CD4-positive, alpha-beta T cell (primary cell): ENCODE measurements at regions not wholly inside any gene's neighbourhood (a gene's known extent, or its start where the extent isn't known, plus 50 kb on each side); places are given as distances from the start of the nearest gene placed in this dataset.

Source experiments
- ATAC-seq: fragments of 200-7000 bp; cut with Tn5 transposase; one replicate; pipeline ENCODE4 v1.10.0; 2022; ENCODE audit warnings: mild to moderate bottlenecking; ENCODE audit not compliant: poor library complexity
- CTCF ChIA-PET: fragments of 350-600 bp; sonication (Branson Sonifier 250); formaldehyde crosslinking; loops from one replicate; lab custom pipeline; 2021; ENCODE audit warnings: antibody characterized with exemption, inconsistent platforms; lab: Charles Lee
- POLR2A ChIA-PET: fragments of 350-600 bp; sonication (Branson Sonifier 250); formaldehyde crosslinking; loops from one replicate; lab custom pipeline; 2021; ENCODE audit warnings: antibody characterized with exemption, inconsistent platforms; lab: Charles Lee
- DNase-seq, 14 experiments: peaks; one replicate each; pipeline ENCODE4 v3.0.0-alpha.2; 2013 to 2020; ENCODE audit warnings: mixed read lengths in 2 of 14
- H3K27ac ChIP-seq, 2 donors: one replicate each; pipeline versions ENCODE4 v1.5.1 to v1.7.0; 2013; ENCODE audit warnings: low read length in 2 of 2, low read depth in 1 of 2, mild to moderate bottlenecking in 1 of 2
- H3K27me3 ChIP-seq, 2 experiments: 1 replicate in 1 of 2; 2 replicates in 1 of 2; pipeline versions ENCODE4 v1.6.1 to v1.7.0; 2013; ENCODE audit warnings: low read length in 2 of 2, control low read depth in 1 of 2, mild to moderate bottlenecking in 1 of 2, moderate library complexity in 1 of 2; ENCODE audit not compliant: insufficient read depth in 2 of 2, control insufficient read depth in 1 of 2
- H3K36me3 ChIP-seq: one replicate; pipeline ENCODE4 v1.6.1; 2013; ENCODE audit warnings: low read length, control low read depth; ENCODE audit not compliant: insufficient read depth
- H3K4me1 ChIP-seq: one replicate; pipeline ENCODE4 v1.6.1; 2013; ENCODE audit warnings: low read length, control low read depth; ENCODE audit not compliant: insufficient read depth
- H3K4me3 ChIP-seq: one replicate; pipeline ENCODE4 v1.5.1; 2013; ENCODE audit warnings: mild to moderate bottlenecking, low read length, moderate library complexity
- H3K9me3 ChIP-seq, 2 experiments: 1 replicate in 1 of 2; 2 replicates in 1 of 2; pipeline versions ENCODE4 v1.6.1 to v1.7.0; 2013; ENCODE audit warnings: low read length in 2 of 2, mild to moderate bottlenecking in 2 of 2, control low read depth in 1 of 2, moderate library complexity in 1 of 2; ENCODE audit not compliant: control insufficient read depth in 1 of 2, insufficient read depth in 1 of 2
- H3K27ac Mint-ChIP-seq: one replicate; pipeline ENCODE4 v1.8.0; 2020; ENCODE audit warnings: mixed read lengths
- H3K27me3 Mint-ChIP-seq: one replicate; pipeline ENCODE4 v1.8.0; 2021; ENCODE audit warnings: mixed read lengths
- H3K36me3 Mint-ChIP-seq: one replicate; pipeline ENCODE4 v1.8.0; 2021; ENCODE audit warnings: low read depth, mixed read lengths
- H3K4me1 Mint-ChIP-seq: one replicate; pipeline ENCODE4 v1.8.0; 2021; ENCODE audit warnings: low read depth, mixed read lengths
- H3K4me3 Mint-ChIP-seq: one replicate; pipeline ENCODE4 v1.8.0; 2020; ENCODE audit warnings: mild to moderate bottlenecking, mixed read lengths
- H3K9me3 Mint-ChIP-seq: one replicate; pipeline ENCODE4 v1.8.0; 2020; ENCODE audit warnings: mixed read lengths
- CTCF ChIP-seq: fragments of 200-600 bp; IDR thresholded peaks from one replicate; pipeline ENCODE4 v1.8.0; 2022; ENCODE audit warnings: antibody characterized with exemption, mild to moderate bottlenecking
- intact Hi-C, 2 experiments: fragments of 100-400 bp; cut with DNase I in 1 of 2; cut with micrococcal nuclease in 1 of 2; formaldehyde crosslinking; loops; one replicate each; pipeline versions ENCODE4 v1.15.1 to v1.9.0; 2023 to 2025; cut with DNase I, micrococcal nuclease

GRCh38 chr6:22699151-22699550, 129.8 kb downstream of the HDGFL1 start:
- Histone ChIP-seq H3K4me3 (no peak overlapping the region), H3K27me3 (no peaks in the 10 kb centered on the region), H3K4me1 (no peaks in the 10 kb centered on the region), H3K9me3 (peaks cover 0 to 4% of the 10 kb centered on the region in 2 experiments), H3K36me3 (no peaks in the 10 kb centered on the region), H3K27ac (no peak overlapping the region)
- no peak for TF ChIP-seq CTCF
- Mint-ChIP-seq H3K27ac (no peak overlapping the region), H3K36me3 (no peaks in the 10 kb centered on the region), H3K9me3 (no peaks in the 10 kb centered on the region), H3K4me3 (no peak overlapping the region), H3K4me1 (no peaks in the 10 kb centered on the region), H3K27me3 (no peaks in the 10 kb centered on the region)
- CTCF ChIA-PET, result no interaction called here
- intact Hi-C loops, result no loop called here
- DNase-seq (no peak), ATAC-seq (no peak)
- POLR2A ChIA-PET, result no interaction called here

DNA sequence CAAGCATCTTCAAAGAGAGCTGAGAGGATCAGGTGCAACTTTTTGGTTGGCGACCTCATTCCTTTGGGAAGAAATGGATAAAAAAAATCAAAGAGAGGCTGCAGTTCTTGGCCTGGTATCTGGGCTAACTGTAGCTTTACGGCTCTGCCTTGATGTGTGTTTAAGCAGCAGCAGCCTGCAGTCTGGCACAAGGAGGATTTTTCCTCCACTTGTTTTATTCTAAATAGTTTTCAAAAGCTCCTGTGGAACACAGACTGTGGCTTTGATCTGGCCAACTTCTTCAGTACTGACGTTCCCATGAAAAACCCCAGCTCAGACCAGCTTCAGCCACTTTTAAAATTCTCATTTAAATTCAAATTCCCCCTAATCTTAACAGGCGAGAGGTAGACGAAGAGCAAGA, 137.3 kb downstream of the HDGFL1 start:
- DNase-seq, result no peak
- intact Hi-C loops, result no loop called here
- Mint-ChIP-seq H3K36me3 (no peaks in the 10 kb centered on the region), H3K4me3 (no peak overlapping the region), H3K4me1 (no peaks in the 10 kb centered on the region), H3K27me3 (no peaks in the 10 kb centered on the region), H3K9me3 (no peaks in the 10 kb centered on the region), H3K27ac (no peak overlapping the region)
- Histone ChIP-seq H3K9me3 (no peaks in the 10 kb centered on the region), H3K27me3 (no peaks in the 10 kb centered on the region), H3K4me3 (no peak overlapping the region), H3K36me3 (no peaks in the 10 kb centered on the region), H3K4me1 (no peaks in the 10 kb centered on the region), H3K27ac (no peak overlapping the region)
- ChIA-PET CTCF (no interaction called here), POLR2A (no interaction called here)
- TF ChIP-seq CTCF, result no peak
- ATAC-seq, result no peak

- Mint-ChIP-seq H3K9me3 (no peaks in the 10 kb centered on the region), H3K27ac (no peak overlapping the region), H3K36me3 (no peaks in the 10 kb centered on the region), H3K27me3 (no peaks in the 10 kb centered on the region), H3K4me1 (no peaks in the 10 kb centered on the region), H3K4me3 (no peak overlapping the region)
- H3K4me1 ChIP-seq, result no peaks in the 10 kb centered on the region
- H3K27me3 ChIP-seq, result no peaks in the 10 kb centered on the region
- ATAC-seq (no peak), DNase-seq (no peak)
- ChIA-PET CTCF (no interaction called here), POLR2A (no interaction called here)
- H3K9me3 ChIP-seq, result no peaks in the 10 kb centered on the region
- intact Hi-C loops, result no loop called here
- H3K36me3 ChIP-seq, result no peaks in the 10 kb centered on the region
- TF ChIP-seq CTCF, result no peak
- no peak overlapping the region for H3K27ac ChIP-seq
- no peak overlapping the region for H3K4me3 ChIP-seq
These were observed 139.1 kb downstream of the HDGFL1 start for GRCh38 chr6:22708469-22708868.
